ENCODE measurements at regions not wholly inside any gene's neighbourhood (a gene's known extent, or its start where the extent isn't known, plus 50 kb on each side); places are given as distances from the start of the nearest gene placed in this dataset.
"Not testable (repeated sequence)": the region's sequence is repeated elsewhere in the genome, so short reads cannot be mapped to it uniquely, and the experiment has no call there.

DNA sequence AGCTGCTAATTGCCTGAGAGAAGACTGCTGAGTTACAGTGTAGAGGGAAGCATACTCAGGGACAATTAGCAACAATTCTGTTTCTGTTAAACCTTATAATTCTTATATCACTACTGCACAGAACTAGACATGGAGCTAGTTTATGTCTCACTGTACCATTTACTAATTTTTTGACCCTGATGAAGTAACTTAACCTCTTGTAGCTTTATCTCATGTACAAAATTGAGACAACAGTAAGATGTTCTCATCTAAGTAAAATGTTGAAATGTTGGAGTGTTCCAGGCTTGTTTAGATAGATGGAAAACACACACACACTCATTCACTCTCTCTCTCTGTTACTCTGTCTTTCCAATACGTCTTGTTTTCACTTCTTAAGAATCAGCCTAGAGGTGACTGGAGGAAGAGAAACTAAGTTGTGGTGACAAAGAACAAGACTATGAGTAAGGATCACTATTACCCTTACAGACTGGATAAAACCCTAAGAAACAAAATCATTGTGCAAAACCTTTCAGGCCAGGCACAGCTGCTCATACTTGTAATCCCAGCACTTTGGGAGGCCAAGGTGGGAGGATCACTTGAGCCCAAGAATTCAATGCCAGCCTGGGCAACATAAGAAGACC lies 107.8 kb downstream of the FAM72C start:
- DNase-seq; H3K27ac ChIP-seq (ENCODE audit: low read depth in 2 of 2, low read length in 2 of 2); FAIRE-seq: not testable (repeated sequence)

DNA sequence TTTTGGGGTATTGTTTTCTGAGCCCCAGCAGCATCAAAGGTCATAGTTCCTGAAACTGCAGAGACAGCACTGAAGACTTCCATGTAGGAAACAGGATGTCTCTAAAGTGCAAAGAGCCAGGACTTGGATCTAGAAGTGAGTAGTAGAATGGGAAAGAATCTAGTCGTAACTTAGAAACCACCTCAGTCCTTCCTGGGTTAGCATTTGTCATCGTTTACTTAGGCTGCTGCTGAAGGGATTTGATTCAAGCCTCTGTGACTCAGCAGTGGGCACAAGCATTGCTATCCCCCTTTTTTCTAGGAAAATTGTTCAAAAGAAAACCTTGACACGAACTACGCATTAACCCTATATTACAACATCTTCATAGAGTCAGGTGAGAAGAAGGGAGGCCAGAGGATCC lies 109.1 kb downstream of the FAM72C start:
- FAIRE-seq; H3K4me3 ChIP-seq (ENCODE audit: low read length in 3 of 3); H3K9me3 ChIP-seq (ENCODE audit: control insufficient read depth in 2 of 3, insufficient read depth in 1 of 3, low read length in 3 of 3); H3K4me1 ChIP-seq (ENCODE audit: control insufficient read depth in 2 of 3, insufficient read depth in 2 of 3, low read depth in 1 of 3, low read length in 3 of 3); H3K27me3 ChIP-seq (ENCODE audit: control insufficient read depth, insufficient read depth, low read length); H3K27ac ChIP-seq (ENCODE audit: low read depth in 2 of 2, low read length in 2 of 2); DNase-seq; H3K36me3 ChIP-seq (ENCODE audit: control insufficient read depth in 2 of 3, insufficient read depth in 3 of 3, low read length in 3 of 3); H3K9ac ChIP-seq (ENCODE audit: low read length in 3 of 3); intact Hi-C loops (cut with DNase I): not testable (repeated sequence)

More for the DNA sequence above, 107.8 kb downstream of the FAM72C start:
- intact Hi-C loops (cut with DNase I); H3K27me3 ChIP-seq (ENCODE audit: control insufficient read depth, insufficient read depth, low read length); H3K36me3 ChIP-seq (ENCODE audit: control insufficient read depth in 2 of 3, insufficient read depth in 3 of 3, low read length in 3 of 3); H3K4me3 ChIP-seq (ENCODE audit: low read length in 3 of 3); H3K9me3 ChIP-seq (ENCODE audit: control insufficient read depth in 2 of 3, insufficient read depth in 1 of 3, low read length in 3 of 3); H3K9ac ChIP-seq (ENCODE audit: low read length in 3 of 3); H3K4me1 ChIP-seq (ENCODE audit: control insufficient read depth in 2 of 3, insufficient read depth in 2 of 3, low read depth in 1 of 3, low read length in 3 of 3): not testable (repeated sequence)

- DNase-seq; H3K9me3 ChIP-seq (ENCODE audit: control insufficient read depth in 2 of 3, insufficient read depth in 1 of 3, low read length in 3 of 3); H3K4me1 ChIP-seq (ENCODE audit: control insufficient read depth in 2 of 3, insufficient read depth in 2 of 3, low read depth in 1 of 3, low read length in 3 of 3); H3K27ac ChIP-seq (ENCODE audit: low read depth in 2 of 2, low read length in 2 of 2); FAIRE-seq; H3K9ac ChIP-seq (ENCODE audit: low read length in 3 of 3); H3K4me3 ChIP-seq (ENCODE audit: low read length in 3 of 3); H3K36me3 ChIP-seq (ENCODE audit: control insufficient read depth in 2 of 3, insufficient read depth in 3 of 3, low read length in 3 of 3); H3K27me3 ChIP-seq (ENCODE audit: control insufficient read depth, insufficient read depth, low read length); intact Hi-C loops (cut with DNase I): not testable (repeated sequence)
These were observed 110.5 kb downstream of the FAM72C start for GRCh38 chr1:143861306-143861705.

- H3K27ac ChIP-seq (ENCODE audit: low read depth in 2 of 2, low read length in 2 of 2); H3K27me3 ChIP-seq (ENCODE audit: control insufficient read depth, insufficient read depth, low read length); H3K4me1 ChIP-seq (ENCODE audit: control insufficient read depth in 2 of 3, insufficient read depth in 2 of 3, low read depth in 1 of 3, low read length in 3 of 3); H3K4me3 ChIP-seq (ENCODE audit: low read length in 3 of 3); intact Hi-C loops (cut with DNase I); H3K9ac ChIP-seq (ENCODE audit: low read length in 3 of 3); H3K9me3 ChIP-seq (ENCODE audit: control insufficient read depth in 2 of 3, insufficient read depth in 1 of 3, low read length in 3 of 3); DNase-seq; H3K36me3 ChIP-seq (ENCODE audit: control insufficient read depth in 2 of 3, insufficient read depth in 3 of 3, low read length in 3 of 3); FAIRE-seq: not testable (repeated sequence)
These were observed 115.9 kb downstream of the FAM72C start for GRCh38 chr1:143855867-143856266.

DNA sequence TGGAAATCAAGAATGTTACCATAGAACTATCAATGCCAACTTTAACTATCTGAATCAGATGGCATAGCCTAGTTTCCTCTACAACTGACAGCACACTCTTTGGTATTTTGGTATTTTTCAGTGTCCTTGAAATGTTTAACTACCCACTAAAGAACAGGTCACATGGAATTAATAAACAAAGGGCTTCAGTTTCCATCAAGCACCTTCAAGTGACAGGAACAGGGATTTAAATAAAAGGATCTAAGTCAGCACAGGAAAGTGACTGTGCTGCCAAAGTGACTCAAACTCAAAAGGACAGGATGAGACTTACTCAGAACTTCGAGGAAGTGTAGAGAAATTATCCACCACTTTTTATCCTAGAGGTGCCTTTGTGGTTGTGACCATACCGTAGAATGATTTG lies 117.7 kb downstream of the FAM72C start:
- H3K27ac ChIP-seq (ENCODE audit: low read depth in 2 of 2, low read length in 2 of 2); H3K4me1 ChIP-seq (ENCODE audit: control insufficient read depth in 2 of 3, insufficient read depth in 2 of 3, low read depth in 1 of 3, low read length in 3 of 3); H3K27me3 ChIP-seq (ENCODE audit: control insufficient read depth, insufficient read depth, low read length); FAIRE-seq; intact Hi-C loops (cut with DNase I); H3K36me3 ChIP-seq (ENCODE audit: control insufficient read depth in 2 of 3, insufficient read depth in 3 of 3, low read length in 3 of 3); DNase-seq; H3K9me3 ChIP-seq (ENCODE audit: control insufficient read depth in 2 of 3, insufficient read depth in 1 of 3, low read length in 3 of 3); H3K9ac ChIP-seq (ENCODE audit: low read length in 3 of 3); H3K4me3 ChIP-seq (ENCODE audit: low read length in 3 of 3): not testable (repeated sequence)

- H3K36me3 ChIP-seq (ENCODE audit: control insufficient read depth in 2 of 3, insufficient read depth in 3 of 3, low read length in 3 of 3); H3K4me1 ChIP-seq (ENCODE audit: control insufficient read depth in 2 of 3, insufficient read depth in 2 of 3, low read depth in 1 of 3, low read length in 3 of 3); DNase-seq; H3K27me3 ChIP-seq (ENCODE audit: control insufficient read depth, insufficient read depth, low read length); intact Hi-C loops (cut with DNase I); H3K27ac ChIP-seq (ENCODE audit: low read depth in 2 of 2, low read length in 2 of 2); H3K4me3 ChIP-seq (ENCODE audit: low read length in 3 of 3); H3K9me3 ChIP-seq (ENCODE audit: control insufficient read depth in 2 of 3, insufficient read depth in 1 of 3, low read length in 3 of 3); H3K9ac ChIP-seq (ENCODE audit: low read length in 3 of 3): not testable (repeated sequence)
- FAIRE-seq, result peak; percentile 33
These were observed 121.1 kb downstream of the FAM72C start for GRCh38 chr1:143850637-143851036.

DNA sequence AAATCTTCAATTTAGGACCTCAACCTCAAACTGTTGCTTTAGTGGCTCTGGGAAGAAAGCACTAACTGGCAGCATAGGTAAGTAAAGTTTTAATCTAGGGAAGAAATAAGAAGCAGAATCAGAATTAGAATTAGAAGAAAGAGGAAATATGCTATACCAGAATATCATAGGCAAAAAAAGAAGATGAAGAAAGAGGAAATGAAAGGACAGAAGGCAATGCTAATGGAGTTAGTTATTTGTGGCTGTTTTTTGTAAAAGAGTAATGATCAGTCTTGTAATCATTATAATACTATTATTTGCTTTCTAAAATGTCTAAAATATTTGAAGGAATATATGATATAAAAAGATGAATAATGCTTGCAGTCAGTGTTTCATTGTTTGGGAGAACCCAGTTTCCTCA lies 122.9 kb downstream of the FAM72C start:
- H3K27ac ChIP-seq (ENCODE audit: low read depth in 2 of 2, low read length in 2 of 2); H3K9me3 ChIP-seq (ENCODE audit: control insufficient read depth in 2 of 3, insufficient read depth in 1 of 3, low read length in 3 of 3); H3K4me1 ChIP-seq (ENCODE audit: control insufficient read depth in 2 of 3, insufficient read depth in 2 of 3, low read depth in 1 of 3, low read length in 3 of 3); H3K4me3 ChIP-seq (ENCODE audit: low read length in 3 of 3); intact Hi-C loops (cut with DNase I); H3K36me3 ChIP-seq (ENCODE audit: control insufficient read depth in 2 of 3, insufficient read depth in 3 of 3, low read length in 3 of 3); H3K27me3 ChIP-seq (ENCODE audit: control insufficient read depth, insufficient read depth, low read length); H3K9ac ChIP-seq (ENCODE audit: low read length in 3 of 3); FAIRE-seq; DNase-seq: not testable (repeated sequence)

DNA sequence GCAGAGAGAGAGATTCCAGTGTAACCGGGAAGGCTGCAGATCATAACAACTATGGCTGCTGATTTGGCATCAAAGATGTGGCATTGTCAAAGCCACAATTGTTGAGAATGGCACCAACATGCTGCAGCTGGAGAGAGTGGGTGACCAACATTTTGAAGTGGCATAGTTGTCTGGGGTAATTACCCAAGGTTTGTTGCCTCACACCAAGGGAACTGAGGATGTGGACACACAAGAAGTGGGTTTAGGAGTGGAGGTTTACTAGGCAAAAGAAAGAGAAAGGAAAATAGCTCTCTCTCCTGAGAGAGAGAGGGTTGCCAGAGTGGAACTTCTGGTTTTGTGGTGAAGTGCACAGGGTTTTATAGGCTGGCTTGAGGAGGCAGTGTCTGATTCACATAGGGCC lies 126.6 kb downstream of the FAM72C start:
- H3K27ac ChIP-seq (ENCODE audit: low read depth in 2 of 2, low read length in 2 of 2); H3K9me3 ChIP-seq (ENCODE audit: control insufficient read depth in 2 of 3, insufficient read depth in 1 of 3, low read length in 3 of 3); H3K27me3 ChIP-seq (ENCODE audit: control insufficient read depth, insufficient read depth, low read length); H3K9ac ChIP-seq (ENCODE audit: low read length in 3 of 3); H3K4me3 ChIP-seq (ENCODE audit: low read length in 3 of 3); FAIRE-seq; H3K4me1 ChIP-seq (ENCODE audit: control insufficient read depth in 2 of 3, insufficient read depth in 2 of 3, low read depth in 1 of 3, low read length in 3 of 3); intact Hi-C loops (cut with DNase I); H3K36me3 ChIP-seq (ENCODE audit: control insufficient read depth in 2 of 3, insufficient read depth in 3 of 3, low read length in 3 of 3); DNase-seq: not testable (repeated sequence)

DNA sequence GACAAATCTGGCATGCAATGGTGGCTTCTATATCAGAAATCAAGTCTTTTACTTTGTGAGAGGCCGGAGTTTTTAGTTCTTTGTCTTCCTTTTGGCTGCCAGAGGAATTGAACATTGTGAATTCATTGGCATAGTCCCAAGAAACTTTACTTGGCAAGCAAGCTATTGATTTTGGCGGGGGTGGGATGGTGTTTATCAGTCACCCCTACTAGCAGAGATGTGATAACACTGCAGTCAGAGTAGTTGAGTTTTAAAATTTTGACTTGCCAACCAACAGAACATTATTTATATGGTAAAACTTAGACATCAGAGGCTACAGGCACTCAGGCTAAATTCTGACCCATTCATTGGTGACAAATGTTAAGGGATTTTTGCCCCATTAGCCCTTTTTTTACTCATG lies 129.7 kb downstream of the FAM72C start:
- H3K9ac ChIP-seq (ENCODE audit: low read length in 3 of 3); H3K4me1 ChIP-seq (ENCODE audit: control insufficient read depth in 2 of 3, insufficient read depth in 2 of 3, low read depth in 1 of 3, low read length in 3 of 3); H3K4me3 ChIP-seq (ENCODE audit: low read length in 3 of 3); H3K27me3 ChIP-seq (ENCODE audit: control insufficient read depth, insufficient read depth, low read length); intact Hi-C loops (cut with DNase I); DNase-seq; H3K36me3 ChIP-seq (ENCODE audit: control insufficient read depth in 2 of 3, insufficient read depth in 3 of 3, low read length in 3 of 3); H3K27ac ChIP-seq (ENCODE audit: low read depth in 2 of 2, low read length in 2 of 2); H3K9me3 ChIP-seq (ENCODE audit: control insufficient read depth in 2 of 3, insufficient read depth in 1 of 3, low read length in 3 of 3); FAIRE-seq: not testable (repeated sequence)
